Activated CD8-positive, alpha-beta memory T cell treated with anti-CD3 and anti-CD28 coated beads, Interleukin-2, amount 50 U/mL, for 4 hours (primary cell): ENCODE measurements at regions not wholly inside any gene's neighbourhood (a gene's known extent, or its start where the extent isn't known, plus 50 kb on each side); places are given as distances from the start of the nearest gene placed in this dataset.
"Not testable (repeated sequence)": the region's sequence is repeated elsewhere in the genome, so short reads cannot be mapped to it uniquely, and the experiment has no call there.

ENCODE experiments used
- DNase-seq: peaks from one replicate; pipeline ENCODE4 v3.0.0-alpha.2; 2020

- DNase-seq = not testable (repeated sequence)
These were observed 339.3 kb upstream of the PLGLB1 start for GRCh38 chr2:87360927-87361326.

- DNase-seq = not testable (repeated sequence)
These were observed 340.2 kb upstream of the PLGLB1 start for GRCh38 chr2:87361805-87362204.

GRCh38 chr2:87364379-87364778 is 342.7 kb upstream of the PLGLB1 start:
- not testable (repeated sequence) for DNase-seq

GRCh38 chr2:87365038-87365437 is 343.4 kb upstream of the PLGLB1 start:
- DNase-seq = not testable (repeated sequence)

- not testable (repeated sequence) for DNase-seq
These were observed 361.8 kb upstream of the PLGLB2 start for GRCh38 chr2:87386063-87386560.

- DNase-seq = not testable (repeated sequence)
These were observed 352.1 kb upstream of the PLGLB2 start for GRCh38 chr2:87395784-87396183.

- not testable (repeated sequence) for DNase-seq
These were observed 351.2 kb upstream of the PLGLB2 start for GRCh38 chr2:87396551-87397265.

GRCh38 chr2:87397276-87398065 is 350.4 kb upstream of the PLGLB2 start:
- not testable (repeated sequence) for DNase-seq

- not testable (repeated sequence) for DNase-seq
These were observed 349.2 kb upstream of the PLGLB2 start for GRCh38 chr2:87398567-87399305.

- DNase-seq = no peak
These were observed 346.1 kb upstream of the PLGLB2 start for GRCh38 chr2:87401726-87402345.

GRCh38 chr2:87403893-87404175 is 344.1 kb upstream of the PLGLB2 start:
- no peak for DNase-seq

GRCh38 chr2:87404411-87405255 is 343.3 kb upstream of the PLGLB2 start:
- DNase-seq = not testable (repeated sequence)

- DNase-seq = not testable (repeated sequence)
These were observed 342.2 kb upstream of the PLGLB2 start for GRCh38 chr2:87405531-87406216.

- not testable (repeated sequence) for DNase-seq
These were observed 341.3 kb upstream of the PLGLB2 start for GRCh38 chr2:87406406-87407175.

GRCh38 chr2:87409601-87410000 is 338.3 kb upstream of the PLGLB2 start:
- DNase-seq = not testable (repeated sequence)

- DNase-seq = not testable (repeated sequence)
These were observed 337.5 kb upstream of the PLGLB2 start for GRCh38 chr2:87410371-87410770.

- DNase-seq = not testable (repeated sequence)
These were observed 335.7 kb upstream of the PLGLB2 start for GRCh38 chr2:87412036-87412820.

GRCh38 chr2:87414331-87414730 is 333.6 kb upstream of the PLGLB2 start:
- DNase-seq = not testable (repeated sequence)

GRCh38 chr2:87414795-87415570 is 332.9 kb upstream of the PLGLB2 start:
- DNase-seq = not testable (repeated sequence)
